Activated CD4-positive, alpha-beta T cell treated with anti-CD3 and anti-CD28 coated beads, Interleukin-2, amount 50 U/mL, for 48 hours (primary cell): ENCODE measurements at regions not wholly inside any gene's neighbourhood (a gene's known extent, or its start where the extent isn't known, plus 50 kb on each side); places are given as distances from the start of the nearest gene placed in this dataset.

ENCODE experiments used
- DNase-seq, 2 experiments: peaks; one replicate each; pipeline ENCODE4 v3.0.0-alpha.2; 2020

GRCh38 chr22:27679693-27680488 is 121.7 kb downstream of the MN1 start:
- no peak for DNase-seq

DNA sequence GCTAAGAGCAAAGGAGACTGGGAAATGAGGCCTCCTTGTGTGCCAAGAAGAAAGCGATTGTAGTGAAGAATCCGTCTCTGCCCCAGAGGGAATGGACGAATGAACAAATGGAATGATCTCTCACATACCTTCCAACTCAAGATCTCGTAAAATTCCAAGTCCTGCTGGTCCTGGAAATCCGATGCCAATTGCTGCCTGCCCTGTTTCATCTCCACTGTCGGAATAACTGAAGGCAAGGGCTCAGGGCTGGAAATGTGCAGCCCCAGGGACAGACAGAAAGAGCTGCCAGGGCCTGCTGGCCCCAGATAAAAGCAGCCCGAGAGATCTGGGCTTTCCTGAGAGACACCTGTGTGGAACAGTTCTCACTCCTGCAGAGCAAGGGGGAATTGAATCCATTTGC is 120.9 kb downstream of the MN1 start:
- no peak for DNase-seq

- no peak for DNase-seq
Observed at GRCh38 chr22:27681037-27681436, 120.5 kb downstream of the MN1 start.

- DNase-seq, result no peak
Observed at GRCh38 chr22:27682437-27682836, 119.1 kb downstream of the MN1 start.

DNA sequence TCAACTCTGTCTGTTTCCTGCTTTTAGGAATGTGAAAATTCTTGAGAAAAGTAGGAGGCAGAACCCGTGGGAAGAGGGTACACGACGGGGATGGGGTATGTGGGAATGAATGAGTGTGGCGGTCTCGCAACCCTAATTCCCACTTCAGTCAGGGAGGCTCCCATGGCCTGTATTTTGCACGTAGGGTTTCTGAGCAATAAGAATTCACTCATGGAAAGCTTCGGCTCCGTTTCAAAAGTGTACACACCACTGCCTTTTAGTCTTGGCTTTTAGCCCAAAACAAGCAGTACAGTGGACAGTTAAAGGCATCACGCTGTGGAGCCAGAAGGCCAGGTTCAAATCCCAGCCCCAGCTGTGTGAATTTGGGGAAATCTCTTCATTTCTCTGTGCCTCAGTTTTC is 116.7 kb downstream of the MN1 start:
- DNase-seq, result no peak

- DNase-seq, result no peak
Observed at GRCh38 chr22:27685515-27685914, 116.0 kb downstream of the MN1 start.

DNA sequence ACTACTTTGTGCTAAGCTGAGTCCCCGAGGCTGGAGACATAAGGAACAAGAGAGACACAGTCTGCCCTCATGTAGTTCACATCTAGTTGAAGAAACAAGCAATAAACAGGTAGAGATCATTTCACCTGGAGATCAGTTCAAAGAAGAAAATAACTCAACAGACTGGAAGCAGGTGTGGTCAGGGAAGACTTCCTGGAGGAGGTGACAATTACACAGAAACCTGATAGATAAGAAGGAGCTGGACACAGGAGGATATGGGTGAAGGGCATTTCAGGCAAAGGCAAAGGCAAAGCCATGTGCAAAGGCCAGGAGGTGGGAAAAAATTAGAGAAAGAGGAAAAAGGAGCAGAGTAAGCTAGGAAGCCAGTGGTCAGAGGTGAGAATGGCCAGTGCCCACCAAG is 115.6 kb downstream of the MN1 start:
- DNase-seq, result no peak

DNA sequence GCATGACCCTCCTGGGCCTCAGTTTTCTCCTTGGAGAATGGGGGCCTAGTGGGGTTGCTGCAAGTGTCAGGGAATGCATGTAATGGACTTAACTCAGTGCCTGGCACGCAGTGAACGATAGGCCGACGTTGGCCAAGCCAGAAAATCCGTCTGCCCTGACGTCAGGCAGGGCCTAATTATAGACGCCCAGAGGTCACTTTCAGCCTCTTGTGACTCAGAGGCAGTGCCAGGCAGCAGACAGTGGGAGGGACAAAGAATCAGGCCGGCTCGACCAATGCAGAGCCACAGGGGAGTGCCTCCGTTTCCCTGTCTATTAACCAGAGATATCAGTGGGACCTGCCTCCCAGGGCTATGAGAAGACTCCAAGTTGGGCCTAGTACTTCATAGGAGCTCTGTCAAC is 115.0 kb downstream of the MN1 start:
- no peak for DNase-seq

- DNase-seq, result no peak
Observed at GRCh38 chr22:27687984-27688545, 113.5 kb downstream of the MN1 start.

DNA sequence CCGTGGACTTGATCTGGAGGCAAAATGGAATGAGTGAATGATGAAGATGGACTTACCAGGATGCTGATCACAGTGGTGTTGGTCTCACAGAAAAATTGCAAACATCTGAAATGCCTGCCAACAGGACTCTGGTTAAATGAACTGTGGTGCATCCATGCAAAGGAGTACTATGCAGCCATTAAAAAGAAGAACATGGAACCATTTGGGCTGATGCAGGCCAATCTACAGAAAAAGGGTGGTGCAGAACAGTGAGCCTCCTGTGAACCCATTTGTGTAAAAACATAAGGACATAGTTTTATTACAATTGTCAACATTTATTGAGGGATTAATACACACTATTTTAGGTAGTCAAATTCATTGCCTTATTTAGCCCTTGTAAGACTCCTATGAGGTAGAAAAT is 111.9 kb downstream of the MN1 start:
- no peak for DNase-seq

GRCh38 chr22:27690599-27690998 is 111.0 kb downstream of the MN1 start:
- no peak for DNase-seq

GRCh38 chr22:27692243-27692642 is 109.3 kb downstream of the MN1 start:
- DNase-seq, result no peak

DNA sequence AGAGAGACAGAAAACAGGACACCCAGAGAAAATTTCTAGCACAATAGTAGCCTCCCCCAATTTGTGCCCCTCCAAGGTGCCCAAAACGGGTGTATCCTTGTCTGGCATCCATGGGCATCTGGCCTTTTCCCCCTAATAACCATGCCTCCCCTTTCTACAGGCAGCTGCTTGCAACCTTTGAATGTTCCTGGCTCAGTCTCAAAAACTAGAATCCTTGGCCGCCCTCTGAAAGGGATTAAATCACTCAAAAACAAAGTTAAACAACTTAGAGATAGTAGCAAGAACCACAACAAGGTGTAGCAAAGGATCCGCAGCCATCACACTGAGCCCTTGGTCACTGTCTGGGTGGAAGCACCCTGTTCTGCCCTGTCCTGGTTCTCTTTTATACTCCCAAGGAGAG is 105.6 kb downstream of the MN1 start:
- no peak for DNase-seq

- DNase-seq, result no peak
Observed at GRCh38 chr22:27697888-27698287, 103.7 kb downstream of the MN1 start.
